HG02943 (cell line): ENCODE measurements at regions not wholly inside any gene's neighbourhood (a gene's known extent, or its start where the extent isn't known, plus 50 kb on each side); places are given as distances from the start of the nearest gene placed in this dataset.
"Not testable (repeated sequence)": the region's sequence is repeated elsewhere in the genome, so short reads cannot be mapped to it uniquely, and the experiment has no call there.

Source experiments
- ATAC-seq: cut with Tn5 transposase; IDR thresholded peaks from one replicate; pipeline ENCODE4 v1.9.1; 2021; ENCODE audit warnings: mild to moderate bottlenecking, low read depth, moderate library complexity; ENCODE audit not compliant: unreplicated experiment

- ATAC-seq, result no peak
Observed at GRCh38 chr9:95592931-95593330, 76.2 kb upstream of the PTCH1 start.

- ATAC-seq, result no peak
Observed at GRCh38 chr9:95588724-95589588, 72.2 kb upstream of the PTCH1 start.

- ATAC-seq, result no peak
Observed at GRCh38 chr9:95587021-95587964, 70.5 kb upstream of the PTCH1 start.

- no peak for ATAC-seq
Observed at GRCh38 chr9:95586326-95586725, 69.6 kb upstream of the PTCH1 start.

GRCh38 chr9:95585824-95586223 lies 69.1 kb upstream of the PTCH1 start:
- ATAC-seq, result no peak

- ATAC-seq, result no peak
Observed at GRCh38 chr9:95584176-95584575, 67.4 kb upstream of the PTCH1 start.

GRCh38 chr9:95581900-95582299 lies 65.1 kb upstream of the PTCH1 start:
- no peak for ATAC-seq

GRCh38 chr9:95580812-95581761 lies 64.3 kb upstream of the PTCH1 start:
- ATAC-seq, result no peak

- no peak for ATAC-seq
Observed at GRCh38 chr9:95574866-95575553, 58.2 kb upstream of the PTCH1 start.

- ATAC-seq, result no peak
Observed at GRCh38 chr9:95574176-95574575, 57.4 kb upstream of the PTCH1 start.

- ATAC-seq, result no peak
Observed at GRCh38 chr9:95573463-95573862, 56.7 kb upstream of the PTCH1 start.

GRCh38 chr9:95572381-95573151 lies 55.8 kb upstream of the PTCH1 start:
- ATAC-seq, result no peak

GRCh38 chr9:95570646-95571045 lies 53.9 kb upstream of the PTCH1 start:
- ATAC-seq, result no peak

- ATAC-seq, result no peak
Observed at GRCh38 chr9:95570150-95570549, 53.4 kb upstream of the PTCH1 start.

GRCh38 chr9:95568735-95569134 lies 52.0 kb upstream of the PTCH1 start:
- not testable (repeated sequence) for ATAC-seq
